ENCODE measurements at regions not wholly inside any gene's neighbourhood (a gene's known extent, or its start where the extent isn't known, plus 50 kb on each side); places are given as distances from the start of the nearest gene placed in this dataset.

GRCh38 chr10:23891301-23891700 is 317.6 kb upstream of the KIAA1217 start:
- no peaks in the 10 kb centered on the region for H3K9me2 ChIP-seq (ENCODE audit: insufficient read depth, low read length)
- H3K4me2 ChIP-seq (ENCODE audit: low read length): no peak overlapping the region
- H3K9ac ChIP-seq (ENCODE audit: low read length): no peak overlapping the region
- no peaks in the 10 kb centered on the region for H3K9me3 ChIP-seq (ENCODE audit: low read length)
- H3K27me3 ChIP-seq (ENCODE audit: insufficient read depth, low read depth, low read length): no peaks in the 10 kb centered on the region
- no peaks in the 10 kb centered on the region for H4K20me1 ChIP-seq (ENCODE audit: insufficient read depth)
- H3K4me3 ChIP-seq (ENCODE audit: low read length): no peak overlapping the region
- no peak overlapping the region for H2AFZ ChIP-seq (ENCODE audit: low read depth, low read length)
- no peaks in the 10 kb centered on the region for H3K79me2 ChIP-seq (replicated peaks; ENCODE audit: insufficient read depth, low read length)
- no peaks in the 10 kb centered on the region for H3F3A ChIP-seq (ENCODE audit: insufficient read depth, low read length, poor library complexity, severe bottlenecking)
- TF ChIP-seq CTCF (IDR thresholded peaks at IDR 0.05; ENCODE audit: poor library complexity, severe bottlenecking) (no peak), POLR2AphosphoS5 (IDR thresholded peaks at IDR 0.05) (no peak), MXI1 (conservative IDR thresholded peaks at IDR 0.05; ENCODE audit: poor library complexity, severe bottlenecking) (no peak), TAF1 (IDR thresholded peaks at IDR 0.05; ENCODE audit: low read depth) (no peak), EP300 (conservative IDR thresholded peaks at IDR 0.05; ENCODE audit: poor library complexity, severe bottlenecking) (no peak), RAD21 (conservative IDR thresholded peaks at IDR 0.05) (no peak), EZH2 (IDR thresholded peaks at IDR 0.05; ENCODE audit: borderline replicate concordance, insufficient read depth, low read length, poor library complexity, severe bottlenecking) (no peak), SMC3 (conservative IDR thresholded peaks at IDR 0.05; ENCODE audit: poor library complexity) (no peak), REST (IDR thresholded peaks at IDR 0.05; ENCODE audit: borderline replicate concordance) (no peak)
- no peak overlapping the region for H3K27ac ChIP-seq (ENCODE audit: low read length)
- H3K36me3 ChIP-seq (ENCODE audit: insufficient read depth, low read length): no peaks in the 10 kb centered on the region

- Histone ChIP-seq H3K9me2 (ENCODE audit: insufficient read depth, low read length) (no peaks in the 10 kb centered on the region), H3F3A (ENCODE audit: insufficient read depth, low read length, poor library complexity, severe bottlenecking) (no peaks in the 10 kb centered on the region), H3K4me2 (ENCODE audit: low read length) (no peak overlapping the region), H3K9ac (ENCODE audit: low read length) (no peak overlapping the region), H3K9me3 (ENCODE audit: low read length) (no peaks in the 10 kb centered on the region), H3K4me3 (ENCODE audit: low read length) (no peak overlapping the region), H3K79me2 (replicated peaks; ENCODE audit: insufficient read depth, low read length) (no peaks in the 10 kb centered on the region), H3K36me3 (ENCODE audit: insufficient read depth, low read length) (no peaks in the 10 kb centered on the region), H3K27me3 (ENCODE audit: insufficient read depth, low read depth, low read length) (no peaks in the 10 kb centered on the region), H2AFZ (ENCODE audit: low read depth, low read length) (no peak overlapping the region), H4K20me1 (ENCODE audit: insufficient read depth) (no peaks in the 10 kb centered on the region), H3K27ac (ENCODE audit: low read length) (no peak overlapping the region)
- TF ChIP-seq EZH2 (IDR thresholded peaks at IDR 0.05; ENCODE audit: borderline replicate concordance, insufficient read depth, low read length, poor library complexity, severe bottlenecking) (no peak), EP300 (conservative IDR thresholded peaks at IDR 0.05; ENCODE audit: poor library complexity, severe bottlenecking) (no peak), POLR2AphosphoS5 (IDR thresholded peaks at IDR 0.05) (no peak), REST (IDR thresholded peaks at IDR 0.05; ENCODE audit: borderline replicate concordance) (no peak), MXI1 (conservative IDR thresholded peaks at IDR 0.05; ENCODE audit: poor library complexity, severe bottlenecking) (no peak), TAF1 (IDR thresholded peaks at IDR 0.05; ENCODE audit: low read depth) (no peak), CTCF (IDR thresholded peaks at IDR 0.05; ENCODE audit: poor library complexity, severe bottlenecking) (no peak), RAD21 (conservative IDR thresholded peaks at IDR 0.05) (no peak), SMC3 (conservative IDR thresholded peaks at IDR 0.05; ENCODE audit: poor library complexity) (no peak)
These were observed 316.6 kb upstream of the KIAA1217 start for GRCh38 chr10:23892296-23892695.

Measured in neural cell (in vitro differentiated cells).